ENCODE measurements at regions not wholly inside any gene's neighbourhood (a gene's known extent, or its start where the extent isn't known, plus 50 kb on each side); places are given as distances from the start of the nearest gene placed in this dataset.

- POLR2A ChIA-PET: no interaction called here
- Histone ChIP-seq H3K9ac (ENCODE audit: control insufficient read depth, insufficient read depth, low read length) (no peak overlapping the region), H2AFZ (ENCODE audit: control insufficient read depth, low read depth, low read length) (no peak overlapping the region), H3K4me2 (ENCODE audit: control insufficient read depth, insufficient read depth) (no peak overlapping the region), H3K27me3 (replicated peaks in 1 of 2; ENCODE audit: control insufficient read depth in 2 of 2, insufficient read depth in 2 of 2, low read length in 1 of 2) (no peaks in the 10 kb centered on the region), H3K9me3 (replicated peaks; ENCODE audit: control insufficient read depth, insufficient read depth, low read length) (no peaks in the 10 kb centered on the region), H3K27ac (ENCODE audit: control insufficient read depth, insufficient read depth) (no peak overlapping the region), H3K4me1 (ENCODE audit: control insufficient read depth, insufficient read depth, low read length) (no peaks in the 10 kb centered on the region), H3K79me2 (ENCODE audit: control insufficient read depth, insufficient read depth, low read length) (no peaks in the 10 kb centered on the region), H3K36me3 (ENCODE audit: control insufficient read depth in 2 of 2, insufficient read depth in 2 of 2, low read length in 1 of 2) (no peaks in the 10 kb centered on the region), H4K20me1 (ENCODE audit: control insufficient read depth, insufficient read depth) (no peaks in the 10 kb centered on the region), H3K4me3 (no peak overlapping the region)
- WGBS (ENCODE audit: insufficient coverage, insufficient replicate concordance, low lambda C conversion rate, missing lambda C conversion rate): 8% methylated on average over 2 of the region's 2 CpGs
- SMC1A ChIA-PET (ENCODE audit: uncharacterized antibody, unreplicated experiment): no interaction called here
- no peak for DNase-seq (ENCODE audit: low read depth, low spot score)
- CTCF ChIA-PET: no interaction called here
- BruUV-seq (replicated peaks): no TSS peak
- intact Hi-C loops (cut with micrococcal nuclease; ENCODE audit: unreplicated experiment) (no loop called here), in situ Hi-C loops (cut with MboI) (no loop called here)
- FAIRE-seq: no peak
- RAD21 ChIA-PET (ENCODE audit: unreplicated experiment): no interaction called here
- no peak for TF ChIP-seq SRF (IDR thresholded peaks at IDR 0.05; ENCODE audit: low read depth in 2 of 2, low read length in 2 of 2)
- no peak for TF ChIP-seq RAD21 (IDR thresholded peaks at IDR 0.05; ENCODE audit: insufficient read depth, low read depth, low read length)
- TF ChIP-seq ZSCAN29 (IDR thresholded peaks at IDR 0.05): no peak
- TF ChIP-seq STAT1 (conservative IDR thresholded peaks at IDR 0.05): no peak
- no peak for TF ChIP-seq BMI1 (IDR thresholded peaks at IDR 0.05; ENCODE audit: borderline replicate concordance)
- no peak for TF ChIP-seq PAX5 (IDR thresholded peaks at IDR 0.05; ENCODE audit: borderline replicate concordance, low read depth, low read length)
- TF ChIP-seq BCL11A (IDR thresholded peaks at IDR 0.05; ENCODE audit: low read depth, low read length): no peak
- TF ChIP-seq SMAD1 (IDR thresholded peaks at IDR 0.05; ENCODE audit: low read depth, partially characterized antibody): no peak
- TF ChIP-seq MTA3 (IDR thresholded peaks at IDR 0.05; ENCODE audit: borderline replicate concordance, low read length): no peak
- no peak for TF ChIP-seq EP300 (IDR thresholded peaks at IDR 0.05; ENCODE audit: borderline replicate concordance in 1 of 2, control insufficient read depth in 1 of 2, low read depth in 2 of 2, low read length in 2 of 2)
- no peak for TF ChIP-seq SREBF1 (IDR thresholded peaks at IDR 0.05; ENCODE audit: low read length)
- ATAC-seq: no peak
Measured at GRCh38 chr20:54792688-54793087, 317.3 kb downstream of the DOK5 start.

All from GM12878 (cell line).